NCI-H1105 treated with DMSO at 0.1 percent for 48 hours (cell line): ENCODE measurements at regions not wholly inside any gene's neighbourhood (a gene's known extent, or its start where the extent isn't known, plus 50 kb on each side); places are given as distances from the start of the nearest gene placed in this dataset.
"Not testable (repeated sequence)": the region's sequence is repeated elsewhere in the genome, so short reads cannot be mapped to it uniquely, and the experiment has no call there.

ENCODE experiments used
- DNase-seq: peaks from one replicate; lab custom pipeline; 2025; lab: John Stamatoyannopoulos, UW

GRCh38 chr3:162719684-162720341, 1223.2 kb downstream of the OTOL1 start:
- DNase-seq, result no peak

- no peak for DNase-seq
Measured at GRCh38 chr3:162721736-162722135, 1225.1 kb downstream of the OTOL1 start.

- no peak for DNase-seq
Measured at GRCh38 chr3:162722337-162722736, 1225.7 kb downstream of the OTOL1 start.

DNA sequence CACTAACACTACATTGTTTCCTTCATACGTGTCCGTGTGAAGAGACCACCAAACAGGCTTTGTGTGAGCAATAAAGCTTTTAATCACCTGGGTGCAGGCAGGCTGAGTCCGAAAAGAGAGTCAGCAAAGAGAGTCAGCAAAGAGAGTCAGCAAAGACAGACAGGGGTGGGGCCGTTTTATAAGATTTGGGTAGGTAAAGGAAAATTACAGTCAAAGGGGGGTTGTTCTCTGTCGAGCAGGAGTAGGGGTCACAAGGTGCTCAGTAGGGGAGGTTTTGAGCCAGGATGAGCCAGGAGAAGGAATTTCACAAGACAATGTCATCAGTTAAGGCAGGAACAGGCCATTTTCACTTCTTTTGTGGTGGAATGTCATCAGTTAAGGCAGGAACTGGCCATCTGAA, 1226.2 kb downstream of the OTOL1 start:
- DNase-seq, result not testable (repeated sequence)

- DNase-seq, result no peak
Measured at GRCh38 chr3:162729686-162730085, 1233.1 kb downstream of the OTOL1 start.

- not testable (repeated sequence) for DNase-seq
Measured at GRCh38 chr3:162731961-162732360, 1235.4 kb downstream of the OTOL1 start.

DNA sequence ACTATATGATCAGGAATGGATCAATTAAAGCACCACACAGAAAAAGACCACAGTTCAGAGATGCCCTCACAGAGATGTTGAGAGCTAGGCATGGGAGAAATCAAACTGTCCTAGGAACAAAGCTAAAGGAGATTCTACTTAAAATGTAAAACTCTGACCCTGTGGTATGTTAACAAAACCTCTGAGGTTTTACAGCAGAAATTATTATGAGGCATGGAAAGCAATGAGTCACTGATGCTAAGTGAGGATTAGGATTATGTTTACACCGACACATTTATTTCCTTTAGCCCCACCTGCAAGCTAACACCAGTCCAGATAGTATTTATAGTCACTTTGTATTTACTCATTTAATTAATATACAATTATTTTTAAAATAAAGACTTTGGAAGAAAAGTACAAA, 1242.2 kb downstream of the OTOL1 start:
- no peak for DNase-seq

DNA sequence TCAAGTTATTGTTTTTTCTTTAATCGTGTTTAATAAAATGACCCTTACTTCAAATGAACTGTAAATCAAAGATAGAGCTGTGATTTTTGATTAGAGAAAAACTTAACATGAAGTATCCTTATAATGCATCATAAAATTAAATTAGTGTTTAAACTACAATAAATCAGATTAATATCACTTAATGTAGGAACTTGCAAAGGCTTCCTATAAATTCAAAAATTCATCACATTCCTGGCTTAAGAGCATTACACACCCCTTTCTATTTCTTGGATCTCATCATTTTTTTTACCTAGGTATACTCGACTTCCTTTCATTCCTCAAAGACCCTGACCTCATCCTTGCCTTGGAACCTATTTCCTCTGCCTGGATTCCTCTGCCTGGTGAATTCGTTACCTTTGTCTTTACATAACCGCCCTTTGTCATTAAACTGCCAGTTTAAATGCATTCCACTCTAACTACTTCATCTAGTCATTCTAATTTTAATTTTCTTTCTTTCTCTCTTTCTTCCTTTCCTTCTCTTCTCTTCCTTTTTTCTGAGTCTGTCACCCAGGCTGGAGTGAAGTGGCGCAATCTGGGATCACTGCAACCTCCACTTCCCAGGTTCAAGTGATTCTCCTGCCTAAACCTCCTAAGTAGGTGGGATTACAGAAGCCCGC, 1244.5 kb downstream of the OTOL1 start:
- no peak for DNase-seq

- DNase-seq, result no peak
Measured at GRCh38 chr3:162742159-162742717, 1245.6 kb downstream of the OTOL1 start.

GRCh38 chr3:162743091-162743490, 1246.5 kb downstream of the OTOL1 start:
- no peak for DNase-seq

DNA sequence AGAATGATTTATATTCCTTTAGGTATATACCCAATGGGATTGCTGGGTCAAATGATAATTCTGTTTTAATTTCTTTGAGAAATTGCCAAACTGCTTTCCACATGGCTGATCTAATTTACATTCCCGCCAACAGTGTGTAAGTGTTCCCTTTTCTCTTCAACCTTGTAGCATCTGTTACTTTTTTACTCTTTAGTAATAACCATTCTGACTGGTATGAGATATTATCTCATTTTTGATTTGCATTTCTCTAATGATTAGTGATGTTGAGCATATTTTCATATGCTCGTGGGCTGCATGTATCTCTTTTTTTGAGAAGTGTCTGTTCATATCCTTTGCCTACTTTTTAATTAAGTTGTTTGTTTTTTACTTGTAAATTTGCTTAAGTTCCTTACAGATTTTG, 1264.2 kb downstream of the OTOL1 start:
- no peak for DNase-seq

DNA sequence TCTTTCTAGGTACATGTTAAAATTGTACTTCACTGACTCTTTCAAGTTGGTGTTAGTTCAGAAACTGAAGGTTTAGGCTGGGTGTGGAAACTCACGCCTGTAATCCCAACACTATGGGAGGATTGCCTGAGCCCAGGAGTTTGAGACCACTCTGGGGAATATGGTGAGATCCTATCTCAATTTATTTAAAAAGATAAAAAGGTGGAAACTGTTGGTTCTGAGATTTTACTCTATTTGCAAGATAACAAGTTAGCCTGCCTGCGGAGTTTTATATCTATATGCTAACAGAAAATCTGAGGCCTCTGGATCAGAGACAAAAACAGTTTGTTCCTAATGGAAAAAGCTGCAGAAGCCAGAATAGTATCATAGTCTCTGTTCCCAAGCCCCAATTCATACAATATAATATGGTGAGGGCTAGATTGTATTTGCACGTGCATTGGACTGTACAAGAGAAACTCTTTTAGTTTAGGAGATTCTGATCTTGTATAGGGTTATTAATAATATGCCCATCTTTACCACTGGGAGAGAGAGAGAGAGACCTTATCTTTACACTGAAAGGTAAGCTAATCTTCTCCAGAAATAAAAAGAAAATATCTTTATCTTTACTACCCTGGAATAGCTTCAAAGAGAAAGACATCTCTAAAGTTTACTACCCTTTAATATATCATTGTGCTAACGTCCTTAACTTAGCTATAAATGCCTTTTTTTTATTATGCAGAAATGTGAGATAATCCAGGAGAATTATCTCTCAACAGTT, 1267.6 kb downstream of the OTOL1 start:
- DNase-seq, result no peak

DNA sequence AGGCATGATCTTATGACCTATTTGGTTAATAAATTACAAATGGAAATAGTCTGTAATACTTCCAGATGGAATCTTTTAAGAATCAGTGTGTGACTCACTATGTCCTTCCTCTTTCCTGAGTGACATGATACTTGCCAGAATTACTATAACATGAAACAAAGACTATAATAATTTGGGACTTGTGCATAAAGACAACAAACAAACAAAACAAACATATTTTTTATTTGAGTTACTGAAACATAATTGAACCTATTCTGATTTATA, 1268.1 kb downstream of the OTOL1 start:
- no peak for DNase-seq

DNA sequence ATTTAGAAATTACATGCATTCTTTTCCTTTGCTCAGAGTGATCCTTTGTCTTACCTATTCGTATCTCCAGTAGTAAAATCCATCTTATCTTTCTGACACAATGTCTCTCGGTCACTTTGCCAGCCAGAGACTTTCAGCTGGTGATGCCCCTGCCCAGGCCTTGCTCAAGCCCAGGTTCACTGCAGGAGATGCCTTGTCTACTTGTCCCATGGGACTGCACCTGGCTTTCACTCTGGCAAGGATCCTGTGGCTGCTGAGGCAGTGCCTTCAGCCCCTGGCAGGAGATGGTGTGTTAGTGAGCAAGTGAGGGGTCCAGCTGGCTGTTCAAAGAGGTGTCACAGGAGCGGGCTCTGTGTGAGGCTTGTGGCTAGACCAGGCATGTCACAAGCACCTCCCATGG, 1268.9 kb downstream of the OTOL1 start:
- DNase-seq, result no peak

- no peak for DNase-seq
Measured at GRCh38 chr3:162769564-162769963, 1273.0 kb downstream of the OTOL1 start.

GRCh38 chr3:162770551-162770950, 1273.9 kb downstream of the OTOL1 start:
- DNase-seq, result no peak

DNA sequence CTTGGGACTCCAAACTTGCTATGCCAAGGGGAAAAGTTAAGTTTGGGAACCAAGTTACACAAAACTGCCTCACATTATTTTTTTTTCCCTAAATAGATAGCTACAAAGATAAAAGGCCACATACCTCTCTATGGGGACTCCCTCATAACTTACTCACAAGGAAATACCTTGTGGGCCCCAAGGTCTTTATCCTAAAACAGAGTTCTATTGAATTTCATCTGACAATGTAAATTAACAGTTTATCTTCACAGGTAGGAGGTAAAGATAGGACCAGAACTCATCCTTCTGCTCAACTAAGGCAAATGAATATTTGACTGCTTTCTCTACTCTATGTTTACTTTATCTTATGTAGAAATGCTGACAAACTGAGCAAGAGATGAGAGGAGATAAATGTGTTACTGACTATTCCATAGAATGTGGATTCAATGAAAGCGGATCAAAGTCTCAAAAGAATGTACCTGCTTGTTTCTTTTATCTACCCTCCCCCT, 1278.0 kb downstream of the OTOL1 start:
- no peak for DNase-seq

DNA sequence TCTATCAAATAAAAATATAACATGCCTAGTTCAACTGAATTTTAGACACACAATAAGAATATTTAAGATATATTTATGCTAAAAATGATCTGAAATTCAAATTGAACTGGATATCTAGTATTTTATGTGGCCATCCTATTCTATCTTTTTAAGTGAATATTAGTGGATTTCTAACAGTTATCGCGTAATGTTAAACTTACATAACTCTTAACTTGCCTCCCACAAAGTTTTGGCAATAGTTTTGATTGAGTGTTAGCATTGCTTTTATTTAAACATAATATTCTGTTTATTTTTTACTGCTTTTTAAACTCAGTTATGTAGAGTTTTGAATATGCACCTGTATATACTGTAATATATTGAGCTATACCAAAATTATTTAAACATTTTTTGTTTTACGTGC, 1279.5 kb downstream of the OTOL1 start:
- no peak for DNase-seq

GRCh38 chr3:162777118-162777517, 1280.5 kb downstream of the OTOL1 start:
- DNase-seq, result no peak

GRCh38 chr3:162780313-162780712, 1283.7 kb downstream of the OTOL1 start:
- DNase-seq, result no peak

DNA sequence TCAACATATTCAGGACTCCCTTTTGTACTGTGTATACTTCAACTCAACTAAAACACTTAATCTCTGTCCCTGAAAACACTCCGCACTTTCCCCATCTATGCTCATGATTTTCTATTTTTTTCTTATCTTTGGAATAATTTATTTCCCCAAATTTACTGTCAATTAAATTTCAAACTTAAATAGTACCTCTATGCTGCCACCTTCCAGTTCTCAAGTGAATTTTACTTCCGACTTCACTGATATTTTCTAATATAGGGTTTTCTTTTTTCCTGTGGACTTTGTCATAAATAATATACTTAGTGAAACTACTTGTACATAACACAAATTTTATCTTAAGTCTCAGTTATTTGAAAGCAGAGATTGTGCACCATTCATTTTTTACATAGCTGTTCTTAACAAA, 1303.3 kb downstream of the OTOL1 start:
- DNase-seq, result no peak

DNA sequence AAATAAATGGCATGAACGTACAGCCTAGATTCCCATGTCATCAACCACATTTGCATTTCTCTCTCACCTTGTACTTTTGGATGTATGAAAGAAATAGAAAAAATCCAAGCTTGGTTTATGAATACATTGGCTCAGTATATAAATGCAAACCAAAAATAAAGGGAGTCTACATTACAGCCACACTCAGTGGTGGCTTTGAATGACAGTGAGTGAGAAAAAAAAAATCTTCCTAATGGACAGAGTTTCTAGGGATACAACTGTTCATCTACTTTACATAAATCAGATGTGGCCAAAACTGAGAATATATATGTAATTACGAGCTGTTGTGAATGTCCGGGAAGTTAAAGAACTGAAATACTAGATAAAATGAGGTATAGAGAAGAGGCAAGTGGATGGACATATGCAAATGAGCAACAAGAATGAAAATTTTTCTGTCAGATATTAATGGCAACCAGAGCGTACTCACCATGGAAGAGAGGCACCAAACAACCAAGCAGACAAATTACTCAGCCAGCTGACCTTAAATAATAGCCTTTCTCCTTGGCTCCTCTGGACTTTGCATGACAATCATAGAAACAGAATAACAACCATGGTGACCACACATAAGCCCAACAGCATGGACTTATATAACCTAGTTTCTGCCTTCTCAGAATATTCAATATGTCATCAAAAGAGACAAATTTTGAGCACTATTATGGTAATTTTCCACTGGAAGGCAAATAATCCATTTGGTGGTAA, 1305.8 kb downstream of the OTOL1 start:
- DNase-seq, result no peak
